Stimulated activated CD8-positive, alpha-beta memory T cell treated with anti-CD3 and anti-CD28 coated beads, Interleukin-12 subunit alpha, Interleukin-12 subunit beta, amount 100 ng/mL, for 24 hours (primary cell): ENCODE measurements at regions not wholly inside any gene's neighbourhood (a gene's known extent, or its start where the extent isn't known, plus 50 kb on each side); places are given as distances from the start of the nearest gene placed in this dataset.

Experiments
- DNase-seq: peaks from one replicate; pipeline ENCODE4 v3.0.0-alpha.2; 2020; ENCODE audit errors: extremely low read depth

GRCh38 chr3:18886331-18886730, 262.0 kb upstream of the KCNH8 start:
- no peak for DNase-seq

GRCh38 chr3:18885612-18886011, 262.7 kb upstream of the KCNH8 start:
- DNase-seq: no peak

GRCh38 chr3:18883571-18883970, 264.7 kb upstream of the KCNH8 start:
- DNase-seq: no peak

- DNase-seq: no peak
Observed at GRCh38 chr3:18880691-18881090, 267.6 kb upstream of the KCNH8 start.

- DNase-seq: no peak
Observed at GRCh38 chr3:18872466-18872865, 275.8 kb upstream of the KCNH8 start.

GRCh38 chr3:18870642-18871041, 277.7 kb upstream of the KCNH8 start:
- no peak for DNase-seq

- no peak for DNase-seq
Observed at GRCh38 chr3:18870074-18870640, 278.2 kb upstream of the KCNH8 start.

- peak; percentile 9 for DNase-seq
Observed at GRCh38 chr3:18868911-18869689, 279.2 kb upstream of the KCNH8 start.

- no peak for DNase-seq
Observed at GRCh38 chr3:18866899-18867298, 281.4 kb upstream of the KCNH8 start.

GRCh38 chr3:18864933-18865731, 283.2 kb upstream of the KCNH8 start:
- no peak for DNase-seq

- no peak for DNase-seq
Observed at GRCh38 chr3:18862077-18862476, 286.2 kb upstream of the KCNH8 start.

- DNase-seq: no peak
Observed at GRCh38 chr3:18861137-18861536, 287.2 kb upstream of the KCNH8 start.

- no peak for DNase-seq
Observed at GRCh38 chr3:18853269-18853668, 295.0 kb upstream of the KCNH8 start.

GRCh38 chr3:18847583-18848197, 300.6 kb upstream of the KCNH8 start:
- DNase-seq: no peak

- no peak for DNase-seq
Observed at GRCh38 chr3:18843983-18844382, 304.3 kb upstream of the KCNH8 start.

- no peak for DNase-seq
Observed at GRCh38 chr3:18843188-18843587, 305.1 kb upstream of the KCNH8 start.

GRCh38 chr3:18841422-18842343, 306.6 kb upstream of the KCNH8 start:
- DNase-seq: no peak

GRCh38 chr3:18840535-18841137, 307.7 kb upstream of the KCNH8 start:
- DNase-seq: no peak

GRCh38 chr3:18838758-18839157, 309.6 kb upstream of the KCNH8 start:
- DNase-seq: no peak

GRCh38 chr3:18837137-18837755, 311.1 kb upstream of the KCNH8 start:
- no peak for DNase-seq
